ENCODE measurements at regions not wholly inside any gene's neighbourhood (a gene's known extent, or its start where the extent isn't known, plus 50 kb on each side); places are given as distances from the start of the nearest gene placed in this dataset.

DNA sequence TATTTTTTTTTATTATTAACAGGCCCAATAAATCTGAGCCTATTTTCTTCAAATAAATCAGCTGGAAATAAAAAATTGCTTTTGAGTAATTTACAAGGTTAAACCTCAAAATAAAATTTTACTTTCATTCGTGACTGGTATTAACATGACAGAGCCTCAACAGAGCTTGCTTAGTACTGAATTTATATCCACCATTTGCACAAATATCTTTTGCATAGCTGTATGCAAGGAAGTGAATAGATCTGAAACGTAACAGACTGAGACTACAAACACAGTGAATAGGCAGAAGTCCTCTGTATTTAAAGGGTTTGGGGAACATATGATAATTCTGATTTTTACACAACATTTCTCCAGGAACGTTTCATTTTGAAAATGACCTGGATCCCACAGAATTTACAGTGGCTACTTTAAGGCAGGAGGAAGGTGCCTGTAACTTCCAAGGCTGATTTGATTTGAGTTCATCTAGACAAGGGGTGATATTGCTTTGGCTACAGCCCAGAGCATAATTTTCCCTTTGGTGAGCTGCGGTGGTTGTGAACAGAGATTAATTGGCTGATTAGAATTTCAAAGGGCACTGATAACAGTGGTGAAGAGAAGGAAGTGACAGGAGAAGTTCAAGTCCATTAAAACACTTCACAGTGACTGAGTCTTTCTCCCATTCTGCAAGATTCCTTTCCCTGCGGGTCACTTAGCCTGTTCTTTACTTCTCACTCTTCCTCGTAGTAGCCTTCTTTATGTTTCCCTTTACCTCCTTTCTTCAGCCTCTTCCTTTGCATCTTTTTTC is 121.2 kb upstream of the SASH1 start:
- DNase-seq = no peak

DNA sequence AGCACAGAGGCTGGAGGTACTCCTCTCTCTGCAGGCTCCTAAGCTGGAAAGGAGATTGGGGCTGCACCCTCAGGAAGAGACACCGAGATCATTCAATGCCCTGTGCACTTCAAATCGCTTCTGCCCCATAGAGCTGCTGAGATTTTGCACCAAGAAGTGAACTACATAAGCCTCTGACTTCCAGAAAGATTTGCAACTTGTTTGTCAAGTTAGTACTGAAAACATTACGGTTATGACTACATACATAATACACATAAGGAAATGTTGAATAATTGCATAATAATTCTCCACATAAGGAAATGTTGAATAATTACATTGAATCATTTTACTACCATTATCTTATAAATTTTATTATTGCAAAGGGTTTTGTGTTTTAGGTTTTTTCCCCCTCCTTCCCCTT is 120.3 kb upstream of the SASH1 start:
- DNase-seq = no peak

- DNase-seq = no peak
Observed at GRCh38 chr6:148222846-148223245, 119.8 kb upstream of the SASH1 start.

DNA sequence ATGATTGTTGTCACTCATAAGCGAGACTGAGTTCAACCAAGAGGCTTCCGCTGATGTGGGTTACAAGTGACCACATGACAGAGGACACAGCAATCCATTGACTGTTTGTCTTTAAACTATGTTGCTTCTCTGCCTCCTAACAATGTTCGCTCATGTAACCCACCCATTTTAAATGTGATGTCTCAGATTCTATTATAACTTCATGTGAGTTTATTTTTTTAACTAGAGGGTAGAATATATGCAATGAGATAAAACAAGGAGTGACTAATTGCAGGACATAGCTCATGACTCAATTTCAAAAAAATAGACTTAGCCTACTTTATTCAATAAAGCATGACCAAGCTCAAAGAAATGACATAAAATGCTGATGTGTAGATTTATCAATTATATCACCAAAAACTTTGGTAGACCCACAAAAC is 119.2 kb upstream of the SASH1 start:
- no peak for DNase-seq

DNA sequence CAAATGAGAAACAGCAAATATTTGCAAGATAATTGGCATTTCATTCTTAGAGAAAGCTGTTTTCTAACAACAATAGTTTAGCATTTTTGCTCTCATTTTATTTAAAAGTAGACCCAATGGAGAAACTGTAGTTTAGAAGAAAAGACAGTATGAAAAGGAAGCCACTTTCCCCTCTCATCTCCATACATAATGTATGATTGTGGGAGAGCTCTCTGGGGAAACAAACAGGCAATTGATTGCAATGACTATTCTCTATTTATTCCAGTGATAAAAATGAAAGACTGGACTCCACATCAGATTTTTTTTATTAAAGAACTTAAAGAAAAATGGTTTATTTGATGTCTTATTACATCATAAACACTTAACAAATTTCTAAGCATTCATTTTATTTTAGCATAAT is 116.8 kb upstream of the SASH1 start:
- DNase-seq = no peak

GRCh38 chr6:148226284-148226683 is 116.4 kb upstream of the SASH1 start:
- no peak for DNase-seq

DNA sequence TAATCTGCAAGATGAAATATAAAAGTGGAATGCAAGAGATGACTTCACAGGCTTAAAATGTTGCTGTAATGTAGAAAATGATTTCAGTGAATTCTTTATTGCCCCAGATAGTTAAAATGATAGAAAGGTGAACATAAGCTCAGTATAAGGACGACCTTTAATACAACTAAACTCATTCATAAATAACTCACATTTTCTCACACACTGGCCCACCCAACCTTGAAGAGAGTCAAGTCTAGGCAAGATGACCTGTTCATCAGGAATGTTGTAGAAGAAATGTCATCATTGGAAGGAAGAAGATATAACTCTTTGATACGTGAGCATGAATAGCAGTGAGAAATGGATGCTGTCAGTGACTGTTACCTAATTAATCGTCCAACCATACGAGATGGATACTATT is 111.1 kb upstream of the SASH1 start:
- DNase-seq = no peak

GRCh38 chr6:148235446-148235845 is 107.2 kb upstream of the SASH1 start:
- DNase-seq = no peak

- no peak for DNase-seq
Observed at GRCh38 chr6:148238713-148239112, 103.9 kb upstream of the SASH1 start.

- no peak for DNase-seq
Observed at GRCh38 chr6:148239215-148239614, 103.4 kb upstream of the SASH1 start.

GRCh38 chr6:148239801-148240460 is 102.7 kb upstream of the SASH1 start:
- DNase-seq = no peak

DNA sequence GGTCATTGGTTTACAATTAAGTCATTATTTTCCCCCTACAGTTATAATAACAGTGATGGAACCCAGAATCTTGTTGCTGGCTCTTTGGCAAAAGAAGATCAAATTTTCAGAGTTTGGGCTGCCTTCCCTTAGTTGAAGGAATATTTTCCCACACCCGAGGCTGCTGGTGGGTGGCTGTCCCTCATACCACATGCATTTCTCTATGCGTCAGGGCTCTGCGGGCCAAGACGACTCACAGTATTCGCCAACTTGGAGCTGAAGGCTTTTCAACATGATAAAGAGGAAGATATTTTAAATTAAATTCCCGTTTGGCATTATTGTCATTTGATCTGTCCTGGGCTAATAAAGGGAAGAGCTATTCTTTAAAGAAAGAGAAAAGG is 102.2 kb upstream of the SASH1 start:
- no peak for DNase-seq

DNA sequence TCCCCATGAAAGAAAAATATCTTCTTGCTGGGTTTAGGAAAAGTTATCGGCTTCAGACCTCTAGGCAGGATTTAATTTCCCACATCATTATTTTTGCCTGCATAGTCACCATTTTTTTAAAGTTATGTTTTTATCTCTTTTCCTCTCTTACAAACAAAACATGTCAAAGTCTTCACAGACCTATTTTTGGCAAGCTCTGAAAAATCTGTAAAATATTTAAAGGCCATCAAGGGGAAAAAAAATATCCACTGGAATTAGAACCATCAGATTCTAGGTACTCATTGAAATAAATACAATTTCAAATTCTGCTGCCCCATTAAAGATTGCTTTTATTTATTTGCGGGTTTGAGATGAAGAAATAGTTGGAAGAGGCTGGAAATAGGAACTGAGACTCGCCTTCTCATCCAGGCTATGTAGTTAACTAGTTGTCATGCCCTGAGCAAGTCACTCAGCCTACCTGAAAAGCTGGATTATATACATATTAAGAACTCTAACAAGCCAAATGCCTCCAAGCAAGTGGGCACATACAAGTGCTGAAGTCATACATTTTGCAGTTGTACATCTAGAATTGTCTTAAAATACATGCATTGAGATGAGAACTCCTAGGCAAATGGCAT is 101.7 kb upstream of the SASH1 start:
- no peak for DNase-seq

- DNase-seq = no peak
Observed at GRCh38 chr6:148242180-148242579, 100.5 kb upstream of the SASH1 start.

GRCh38 chr6:148244217-148244935 is 98.3 kb upstream of the SASH1 start:
- no peak for DNase-seq

DNA sequence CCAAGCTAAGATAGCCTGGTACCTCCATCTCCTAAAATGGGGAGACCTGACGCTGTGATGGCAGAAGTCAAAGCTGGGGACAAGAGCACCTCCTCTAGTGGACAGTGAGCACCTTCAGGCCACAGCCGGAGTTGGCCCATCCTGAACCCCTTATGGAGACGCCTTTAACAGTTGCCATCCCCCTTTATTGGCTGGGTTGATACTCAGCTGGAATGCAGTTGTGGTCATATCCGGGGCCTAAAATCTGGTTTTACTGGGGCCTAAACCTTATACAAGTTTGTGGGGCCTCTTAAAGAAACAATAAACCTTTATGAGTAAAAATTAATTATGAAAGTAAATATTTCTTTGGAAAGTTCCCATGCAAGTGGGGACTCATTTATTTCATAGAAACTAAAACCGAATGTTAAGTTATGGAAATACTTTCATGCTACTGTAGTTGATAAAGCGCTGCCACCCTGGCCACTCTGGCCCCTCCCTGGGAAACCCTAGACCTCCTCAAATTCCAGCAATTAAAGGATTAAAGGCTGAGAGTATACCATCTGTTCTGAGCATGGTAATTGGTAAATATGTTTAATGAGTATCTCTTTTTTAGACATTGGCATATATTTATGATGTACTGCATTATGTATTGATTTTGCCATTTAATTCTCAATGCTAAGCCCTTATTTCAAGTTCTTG is 95.1 kb upstream of the SASH1 start:
- DNase-seq = peak; percentile 90

- DNase-seq = no peak
Observed at GRCh38 chr6:148249160-148249559, 93.5 kb upstream of the SASH1 start.

DNA sequence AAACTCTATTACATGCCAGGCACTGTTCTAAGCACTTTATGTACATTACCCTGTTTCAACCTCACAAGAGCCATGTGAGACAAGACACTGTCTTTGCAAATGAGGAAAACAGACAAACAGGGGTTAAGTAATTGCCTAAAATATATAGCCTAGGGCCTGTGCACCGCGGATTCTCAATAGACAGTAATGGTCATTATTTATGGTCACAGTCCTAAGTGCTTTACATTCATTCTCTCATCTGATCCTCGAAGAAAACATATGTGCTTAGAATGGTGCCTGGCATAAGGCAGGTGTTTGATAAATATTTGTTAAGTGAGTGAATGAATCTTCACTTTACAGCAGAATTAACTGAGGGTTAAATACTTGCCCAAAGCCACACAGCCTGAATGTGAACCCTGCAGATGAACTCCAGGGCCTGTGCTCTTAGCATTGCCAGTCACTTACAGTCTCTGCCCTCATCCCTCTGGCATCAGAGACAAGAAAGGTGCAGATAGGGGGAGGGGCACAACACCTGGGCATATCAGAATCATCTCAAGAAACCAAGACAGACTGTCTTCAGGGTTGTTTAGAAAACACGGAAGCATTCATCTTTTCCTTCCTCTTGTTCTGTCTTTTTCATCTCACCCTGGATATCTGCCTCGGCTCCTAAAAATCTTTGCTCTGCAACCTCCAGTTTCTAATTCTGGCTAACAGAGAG is 92.8 kb upstream of the SASH1 start:
- no peak for DNase-seq

DNA sequence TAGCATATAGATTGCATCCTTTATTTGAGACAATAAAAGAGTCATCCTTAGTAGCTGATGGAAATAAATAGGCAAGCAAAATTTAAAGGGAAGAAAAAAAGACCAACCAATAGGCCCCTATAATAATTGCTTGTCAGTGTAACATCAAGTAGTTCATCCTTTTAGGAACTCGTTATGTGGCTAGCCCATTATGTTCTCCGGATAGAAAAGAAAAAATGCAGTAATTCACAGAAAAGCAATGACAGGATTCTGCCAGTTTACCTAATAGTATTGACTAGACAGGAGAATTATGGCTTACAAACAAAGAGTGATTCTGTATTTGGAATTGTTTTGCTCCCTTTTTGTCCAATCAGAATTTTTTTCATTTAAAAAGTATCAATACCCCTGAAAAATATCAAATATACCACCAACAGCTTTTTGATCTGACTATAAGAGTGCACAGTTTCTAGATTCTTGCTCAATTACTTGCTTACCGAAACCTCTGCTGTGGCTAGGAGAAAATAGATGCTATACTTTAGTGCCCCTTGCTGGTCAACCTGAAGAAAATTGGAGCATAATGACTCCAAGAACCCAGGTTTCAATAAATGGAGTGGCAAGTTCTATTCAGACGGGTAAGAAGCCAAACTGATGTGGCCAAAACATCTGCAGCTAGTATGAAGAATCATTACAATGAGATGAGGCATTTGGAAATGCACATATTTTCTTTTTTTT is 91.5 kb upstream of the SASH1 start:
- peak; percentile 43 for DNase-seq

- DNase-seq = no peak
Observed at GRCh38 chr6:148251891-148252290, 90.7 kb upstream of the SASH1 start.

DNA sequence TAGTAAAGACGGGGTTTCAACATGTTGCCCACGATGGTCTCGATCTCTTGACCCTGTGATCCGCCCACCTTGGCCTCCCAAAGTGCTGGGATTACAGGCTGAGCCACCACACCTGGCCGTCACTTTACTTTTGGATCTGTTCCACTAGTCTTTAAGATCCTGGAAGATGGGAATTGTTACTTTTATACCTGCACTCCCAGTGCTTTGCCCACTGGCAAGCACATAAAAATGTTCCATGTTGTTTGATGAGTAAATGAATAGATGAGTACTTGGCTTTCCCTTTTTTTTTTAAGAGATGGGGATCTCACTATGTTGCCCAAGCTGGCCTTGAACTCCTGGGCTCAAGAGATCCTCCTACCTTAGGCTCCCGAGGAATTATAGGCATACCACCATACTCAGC is 84.8 kb upstream of the SASH1 start:
- no peak for DNase-seq

- no peak for DNase-seq
Observed at GRCh38 chr6:148258868-148259267, 83.8 kb upstream of the SASH1 start.
